HEK293 (cell line): ENCODE measurements at regions not wholly inside any gene's neighbourhood (a gene's known extent, or its start where the extent isn't known, plus 50 kb on each side); places are given as distances from the start of the nearest gene placed in this dataset.
"Not testable (repeated sequence)": the region's sequence is repeated elsewhere in the genome, so short reads cannot be mapped to it uniquely, and the experiment has no call there.

Experiments used
- CTCF ChIA-PET: fragments of 350-600 bp; formaldehyde crosslinking; extraction: SDS; loops from one replicate; lab custom pipeline; 2021; ENCODE audit warnings: antibody characterized with exemption; lab: Yijun Ruan, JAX
- POLR2A ChIA-PET: fragments of 300-600 bp; formaldehyde crosslinking; extraction: SDS; loops from one replicate; lab custom pipeline; 2020; ENCODE audit warnings: antibody characterized with exemption, inconsistent platforms; lab: Yijun Ruan, JAX
- H3K27ac ChIP-seq: fragments of 200-500 bp; sonication (Bioruptor generic); 2 replicates; pipeline ENCODE4 v1.5.1; 2014; ENCODE audit warnings: low read depth, low read length, control low read depth, inconsistent platforms; ENCODE audit errors: extremely low read depth
- H3K36me3 ChIP-seq, 2 experiments: fragments of 200-500 bp in 1 of 2; sonication (Bioruptor generic) in 1 of 2; 1 replicate in 1 of 2; 2 replicates in 1 of 2; pipeline ENCODE4 v1.5.1; 2014 to 2017; ENCODE audit warnings: inconsistent platforms in 2 of 2, low read length in 2 of 2; ENCODE audit not compliant: control insufficient read depth in 2 of 2, insufficient read depth in 1 of 2
- H3K4me1 ChIP-seq: fragments of 200-500 bp; sonication (Bioruptor generic); 2 replicates; pipeline ENCODE4 v1.5.1; 2014; ENCODE audit warnings: mild to moderate bottlenecking, low read length, inconsistent platforms; ENCODE audit not compliant: control insufficient read depth, insufficient read depth
- H3K4me3 ChIP-seq: 2 replicates; pipeline ENCODE4 v1.5.1; 2011; ENCODE audit warnings: low read depth, mild to moderate bottlenecking, control low read depth, low read length, moderate library complexity
- H3K9me3 ChIP-seq: fragments of 200-500 bp; sonication (Bioruptor generic); 2 replicates; pipeline ENCODE4 v1.5.1; 2014; ENCODE audit warnings: low read depth, low read length, inconsistent platforms; ENCODE audit not compliant: control insufficient read depth, insufficient read depth
- ATF2 ChIP-seq: fragments of 450-650 bp; formaldehyde crosslinking; IDR thresholded peaks from 2 replicates; pipeline ENCODE4 v1.5.1; 2016; ENCODE audit warnings: missing biosample characterization, missing genetic modification characterization, low read depth
- KLF1 ChIP-seq: fragments of 450-650 bp; formaldehyde crosslinking; IDR thresholded peaks from 2 replicates; pipeline ENCODE4 v1.5.1; 2016; ENCODE audit warnings: missing biosample characterization, missing genetic modification characterization
- KLF17 ChIP-seq: fragments of 450-650 bp; formaldehyde crosslinking; IDR thresholded peaks from 2 replicates; pipeline ENCODE4 v1.5.1; 2016; ENCODE audit warnings: missing biosample characterization, missing genetic modification characterization
- KLF9 ChIP-seq: fragments of 450-650 bp; formaldehyde crosslinking; IDR thresholded peaks from 2 replicates; pipeline ENCODE4 v1.5.1; 2016; ENCODE audit warnings: missing biosample characterization, missing genetic modification characterization, low read depth
- MYNN ChIP-seq: fragments of 450-650 bp; formaldehyde crosslinking; IDR thresholded peaks from 2 replicates; pipeline ENCODE4 v1.5.1; 2016; ENCODE audit warnings: missing biosample characterization, missing genetic modification characterization, borderline replicate concordance
- REPIN1 ChIP-seq: fragments of 450-650 bp; formaldehyde crosslinking; IDR thresholded peaks from 2 replicates; pipeline ENCODE4 v1.5.1; 2017; ENCODE audit warnings: missing biosample characterization, missing genetic modification characterization, low read depth
- SP3 ChIP-seq: fragments of 450-650 bp; formaldehyde crosslinking; IDR thresholded peaks from 2 replicates; pipeline ENCODE4 v1.5.1; 2016; ENCODE audit warnings: missing biosample characterization, missing genetic modification characterization
- ZBTB10 ChIP-seq: fragments of 450-650 bp; formaldehyde crosslinking; IDR thresholded peaks from 2 replicates; pipeline ENCODE4 v1.5.1; 2016; ENCODE audit warnings: missing biosample characterization, missing genetic modification characterization
- ZBTB11 ChIP-seq: fragments of 450-650 bp; formaldehyde crosslinking; conservative IDR thresholded peaks from 2 replicates; pipeline ENCODE4 v1.5.1; 2016; ENCODE audit warnings: low read depth, missing biosample characterization, missing genetic modification characterization
- ZEB2 ChIP-seq: fragments of 450-650 bp; formaldehyde crosslinking; IDR thresholded peaks from 2 replicates; pipeline ENCODE4 v1.5.1; 2016; ENCODE audit warnings: missing biosample characterization, missing genetic modification characterization
- ZNF140 ChIP-seq: fragments of 450-650 bp; formaldehyde crosslinking; IDR thresholded peaks from 2 replicates; pipeline ENCODE4 v1.5.1; 2016; ENCODE audit warnings: missing biosample characterization, missing genetic modification characterization
- ZNF18 ChIP-seq: fragments of 450-650 bp; formaldehyde crosslinking; IDR thresholded peaks from 2 replicates; pipeline ENCODE4 v1.5.1; 2016; ENCODE audit warnings: missing biosample characterization, missing genetic modification characterization
- ZNF335 ChIP-seq: fragments of 450-650 bp; formaldehyde crosslinking; conservative IDR thresholded peaks from 2 replicates; pipeline ENCODE4 v1.5.1; 2016; ENCODE audit warnings: missing biosample characterization, missing genetic modification characterization
- ZNF398 ChIP-seq: fragments of 450-650 bp; formaldehyde crosslinking; IDR thresholded peaks from 2 replicates; pipeline ENCODE4 v1.5.1; 2017; ENCODE audit warnings: missing biosample characterization, missing genetic modification characterization
- ZNF501 ChIP-seq: fragments of 450-650 bp; formaldehyde crosslinking; IDR thresholded peaks from 2 replicates; pipeline ENCODE4 v1.5.1; 2016; ENCODE audit warnings: missing biosample characterization, missing genetic modification characterization
- ZNF600 ChIP-seq: fragments of 450-650 bp; formaldehyde crosslinking; IDR thresholded peaks from 2 replicates; pipeline ENCODE4 v1.5.1; 2016; ENCODE audit warnings: missing biosample characterization, missing genetic modification characterization
- ZNF660 ChIP-seq: fragments of 450-650 bp; IDR thresholded peaks from 2 replicates; pipeline ENCODE4 v1.5.1; 2018; ENCODE audit warnings: missing biosample characterization, mild to moderate bottlenecking, missing genetic modification characterization
- ZSCAN23 ChIP-seq: fragments of 450-650 bp; formaldehyde crosslinking; IDR thresholded peaks from 2 replicates; pipeline ENCODE4 v1.5.1; 2016; ENCODE audit warnings: missing biosample characterization, missing genetic modification characterization
- ZXDB ChIP-seq: fragments of 450-650 bp; formaldehyde crosslinking; IDR thresholded peaks from 2 replicates; pipeline ENCODE4 v1.5.1; 2016; ENCODE audit warnings: missing biosample characterization, missing genetic modification characterization

- peak; percentile 83 for TF ChIP-seq ATF2 (tag by site-specific recombination)
- 0 out of 2 replicates have a peak, but pooled peaks have one; percentile 13 for TF ChIP-seq ZSCAN23 (tag by site-specific recombination)
- TF ChIP-seq ZNF660 (tag by site-specific recombination) = peak; percentile 29; the same call in 1 of the 2 replicates
- TF ChIP-seq ZBTB10 (tag by site-specific recombination) = peak; percentile 78
- TF ChIP-seq ZNF501 (tag by site-specific recombination) = peak; percentile 77; the same call in 1 of the 2 replicates
- TF ChIP-seq ZXDB (tag by site-specific recombination) = peak; percentile 95
- peak; percentile 66 for TF ChIP-seq KLF9 (tag by site-specific recombination)
- TF ChIP-seq ZNF18 (tag by site-specific recombination) = peak; percentile 32; the same call in 1 of the 2 replicates
- peak; percentile 95 for TF ChIP-seq ZNF600 (tag by site-specific recombination)
- 0 out of 2 replicates have a peak, but pooled peaks have one; percentile 5 for TF ChIP-seq MYNN (tag by site-specific recombination)
- peak; percentile 73 for TF ChIP-seq KLF1
- peak; percentile 91 for TF ChIP-seq ZBTB11 (tag by site-specific recombination)
- peak; percentile 79 for TF ChIP-seq ZNF335 (tag by site-specific recombination)
- peak; percentile 37 for TF ChIP-seq SP3 (tag by site-specific recombination)
- TF ChIP-seq KLF17 (tag by site-specific recombination) = peak; percentile 53; the same call in 1 of the 2 replicates
- TF ChIP-seq ZNF140 = peak; percentile 58
- peak; percentile 66 for TF ChIP-seq ZNF398 (tag by site-specific recombination)
- 0 out of 2 replicates have a peak, but pooled peaks have one; percentile 69 for TF ChIP-seq ZEB2 (tag by site-specific recombination)
- peak; percentile 81; the same call in 1 of the 2 replicates for TF ChIP-seq REPIN1
- TF ChIP-seq, all 188 proteins: peak for 55; not testable (repeated sequence) for 133
These were observed 80.7 kb downstream of the PPIAL4G start (continued) for GRCh38 chr1:148402152-148403084.

GRCh38 chr1:148397516-148397915 lies 85.6 kb downstream of the PPIAL4G start:
- POLR2A ChIA-PET, H3K27ac ChIP-seq, H3K4me3 ChIP-seq, H3K4me1 ChIP-seq, H3K36me3 ChIP-seq, H3K9me3 ChIP-seq: not testable (repeated sequence)
- CTCF ChIA-PET = interaction anchor here (0.6 kb wide), 1 partner anchor 38 kb away, joined by 3 read pairs; no protein-coding TSS in a partner anchor
